ENCODE measurements at regions not wholly inside any gene's neighbourhood (a gene's known extent, or its start where the extent isn't known, plus 50 kb on each side); places are given as distances from the start of the nearest gene placed in this dataset.
A peak's percentile ranks its signal among the peaks of the same experiment; 100 is the strongest.
"Not testable (repeated sequence)": the region's sequence is repeated elsewhere in the genome, so short reads cannot be mapped to it uniquely, and the experiment has no call there.

DNA sequence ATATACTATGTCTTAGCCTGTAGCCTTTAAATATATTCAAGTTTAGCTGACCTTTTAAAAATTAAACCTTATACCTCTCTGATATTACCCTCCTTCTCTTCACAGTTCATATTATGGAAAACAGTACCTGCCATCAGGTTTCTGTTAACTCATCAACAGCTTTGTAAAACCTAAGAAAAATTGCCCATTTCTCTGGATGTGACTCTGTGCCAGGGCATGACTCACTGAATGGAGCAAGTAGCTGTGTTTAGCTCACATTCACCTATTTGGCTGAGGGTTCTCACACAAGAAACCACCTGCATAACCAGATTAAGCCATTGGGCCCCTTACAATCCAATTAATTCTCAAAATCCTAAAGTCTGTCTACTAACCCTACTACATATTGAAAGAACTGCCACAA is 678.8 kb upstream of the MARCKS start:
- no peak for DNase-seq

DNA sequence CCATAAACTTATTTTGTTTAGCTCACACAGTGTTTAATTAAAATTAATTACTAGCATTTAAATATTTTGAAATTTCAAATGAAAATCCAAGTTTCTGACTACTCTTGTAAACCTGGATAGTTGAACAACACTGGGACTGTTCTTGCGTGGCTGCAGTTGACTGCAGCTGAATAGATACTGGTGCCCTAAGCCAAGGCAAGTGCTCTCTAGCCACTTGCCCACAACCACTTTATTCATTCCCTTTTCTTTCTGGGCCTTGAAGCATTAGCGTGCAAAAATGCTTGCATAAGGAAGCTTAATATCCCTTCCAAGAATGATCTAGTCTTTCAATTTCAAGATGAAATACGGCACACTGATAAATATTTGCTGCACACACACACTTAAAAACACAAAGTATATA is 676.0 kb upstream of the MARCKS start:
- no peak for DNase-seq

DNA sequence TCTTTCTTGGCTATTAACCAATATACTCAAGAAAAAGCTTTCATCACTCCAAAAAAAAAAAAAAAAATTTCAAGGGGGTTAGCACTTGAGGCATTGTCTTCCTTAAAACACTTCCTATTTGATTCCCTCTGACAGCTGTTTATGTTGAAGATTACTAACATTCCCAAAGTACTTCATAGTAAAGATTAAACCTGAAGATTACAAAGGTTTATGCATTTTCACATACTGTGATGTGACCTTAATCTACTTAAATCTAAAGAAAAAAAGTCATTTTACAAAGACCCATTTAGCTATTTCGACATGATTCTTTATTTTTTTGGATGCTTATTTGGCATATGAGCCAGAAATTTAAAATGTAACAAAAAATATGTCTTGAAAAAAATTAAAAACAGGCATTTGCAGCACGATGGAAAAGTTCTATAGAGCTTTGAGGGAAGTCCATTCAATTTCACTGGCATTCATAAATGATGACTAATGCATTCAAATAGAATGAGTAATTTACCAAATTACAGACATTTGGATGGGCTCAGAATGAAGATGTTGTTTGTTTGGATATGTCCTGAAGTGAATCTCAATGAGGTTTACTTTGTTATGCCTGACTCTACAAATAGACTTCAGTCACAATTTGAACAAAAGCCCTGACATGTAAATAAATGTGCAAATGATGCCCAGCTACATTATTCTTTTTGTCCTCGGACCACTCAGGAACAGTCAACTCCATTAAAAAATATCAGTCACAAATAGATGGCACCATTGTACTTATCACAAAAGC is 674.6 kb upstream of the MARCKS start:
- no peak for DNase-seq

DNA sequence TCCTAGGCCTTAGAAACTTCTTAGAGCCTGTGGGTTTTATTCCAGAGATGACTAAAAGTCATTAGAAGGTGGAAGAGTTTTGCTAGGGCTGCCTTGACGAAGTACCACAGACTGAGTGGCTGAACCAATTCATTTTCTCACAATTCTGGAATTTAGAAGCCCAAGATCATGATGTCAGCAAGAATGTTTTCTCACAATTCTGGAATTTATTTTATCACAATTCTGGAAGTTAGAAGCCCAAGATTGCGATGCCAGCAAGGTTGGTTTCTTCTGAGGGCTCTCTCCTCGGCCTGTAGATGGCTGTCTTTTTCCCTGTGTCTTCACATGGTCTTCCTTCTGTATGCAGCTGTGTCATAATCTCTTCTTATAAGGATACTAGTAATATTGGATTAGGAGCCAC is 672.9 kb upstream of the MARCKS start:
- DNase-seq: no peak

DNA sequence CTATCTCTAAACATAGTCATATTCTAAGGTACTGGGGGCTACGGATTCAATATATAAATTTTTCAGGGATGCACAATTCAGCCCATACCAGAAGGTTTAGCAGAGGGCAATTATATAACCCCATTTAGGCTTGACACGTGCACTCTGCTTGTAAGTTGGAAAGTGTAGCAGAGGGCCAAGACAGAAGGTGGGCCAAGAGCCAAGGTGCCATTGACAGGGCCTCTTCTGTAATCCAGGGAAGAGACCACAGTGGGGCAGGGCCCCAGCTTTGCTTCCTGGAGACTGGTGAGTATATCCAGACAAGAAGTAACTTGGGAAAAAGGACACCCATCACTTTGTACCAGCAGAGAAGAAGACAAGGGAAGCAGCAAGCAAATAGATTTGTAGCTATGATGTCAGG is 672.4 kb upstream of the MARCKS start:
- peak; percentile 62 for DNase-seq

DNA sequence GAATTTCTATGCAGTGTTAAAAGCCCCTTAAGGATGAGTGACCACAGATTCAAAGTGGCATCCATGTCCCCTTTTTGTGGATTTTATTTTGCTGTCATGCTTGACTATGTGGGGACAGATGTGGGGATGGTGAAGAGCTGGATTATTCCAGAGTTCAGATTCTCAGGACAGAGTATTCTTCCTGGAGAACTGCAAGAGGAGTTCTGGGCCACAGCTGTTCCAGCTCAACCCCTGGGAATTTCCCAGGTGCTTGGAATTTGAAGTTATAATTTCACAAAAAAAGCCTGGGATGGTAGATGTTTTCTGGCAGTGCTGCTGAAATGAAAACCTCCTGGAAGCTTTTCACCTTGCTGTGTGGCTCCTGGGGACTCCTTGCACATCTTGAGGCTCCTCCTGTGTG is 671.8 kb upstream of the MARCKS start:
- no peak for DNase-seq

DNA sequence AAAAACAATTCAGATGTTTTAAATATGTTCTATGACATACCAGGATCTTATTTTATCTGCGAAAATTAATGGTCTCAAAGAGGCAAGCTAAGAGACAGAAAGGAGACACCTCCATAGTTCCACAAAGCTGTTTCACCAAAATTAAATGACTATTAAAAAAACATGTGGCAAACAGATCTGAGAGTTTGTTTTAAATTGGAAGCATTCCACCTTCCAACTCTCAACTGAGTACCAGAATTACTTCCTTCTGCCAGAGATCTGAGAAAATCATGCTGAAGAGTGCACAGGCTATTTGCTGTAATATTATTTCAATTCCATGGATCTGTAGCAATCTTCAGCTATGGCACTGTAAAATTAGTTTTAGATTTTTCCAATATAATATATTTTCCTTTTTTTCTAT is 669.5 kb upstream of the MARCKS start:
- no peak for DNase-seq

DNA sequence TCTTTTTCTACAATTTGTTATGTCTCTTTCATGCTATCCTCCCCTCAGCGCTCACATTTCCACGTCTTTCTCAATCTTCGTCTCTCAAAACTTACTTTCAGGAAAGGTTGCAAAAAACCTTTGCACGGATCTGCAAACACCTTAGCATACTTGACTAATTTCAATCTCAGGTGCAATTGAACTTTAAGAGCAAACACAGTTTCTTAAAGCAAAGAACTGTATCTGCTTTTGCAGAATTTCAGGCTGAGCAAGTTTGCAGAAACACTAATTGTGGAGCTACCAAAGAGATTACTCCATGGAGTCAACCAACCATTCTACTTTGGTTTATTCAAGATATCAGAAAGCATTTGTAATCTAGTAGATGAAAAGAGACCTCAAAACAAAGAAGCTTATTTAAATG is 668.2 kb upstream of the MARCKS start:
- no peak for DNase-seq

DNA sequence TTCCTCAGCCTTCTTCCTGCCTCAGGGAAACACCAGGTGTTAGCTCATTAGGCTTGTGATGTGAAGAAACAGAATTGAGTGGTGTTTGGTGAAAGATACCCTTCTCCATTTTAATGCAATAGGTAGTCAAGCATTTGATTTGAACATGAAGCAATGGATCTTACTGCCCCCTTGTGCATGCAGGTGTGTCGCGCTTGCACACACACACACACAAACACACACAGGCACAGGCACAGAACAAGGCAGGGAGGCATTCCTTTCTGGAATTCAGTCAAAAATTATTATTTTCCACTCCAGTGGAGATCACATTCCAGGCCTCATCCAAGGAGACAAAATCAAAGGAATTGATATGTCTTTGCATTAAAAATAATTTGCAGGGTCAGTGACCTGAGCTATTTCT is 667.0 kb upstream of the MARCKS start:
- DNase-seq: no peak

DNA sequence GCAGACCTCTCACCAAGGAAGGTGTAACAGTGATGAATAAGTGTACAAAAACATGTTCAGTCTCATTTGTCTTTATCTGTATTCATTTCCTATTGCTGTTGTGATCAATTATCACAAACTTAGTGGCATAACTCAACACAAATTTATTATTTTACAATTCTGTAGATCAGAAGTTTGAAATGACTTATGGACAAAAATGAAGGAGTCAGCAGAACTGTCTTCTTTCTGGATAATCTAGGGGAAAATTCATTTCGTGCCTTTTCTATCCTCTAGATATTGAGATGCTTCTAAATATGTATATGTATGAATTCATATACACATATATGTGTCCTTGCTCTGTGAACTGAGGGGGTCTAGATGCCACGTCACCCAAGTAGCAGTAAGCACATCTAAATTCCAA is 663.1 kb upstream of the MARCKS start:
- DNase-seq: no peak

DNA sequence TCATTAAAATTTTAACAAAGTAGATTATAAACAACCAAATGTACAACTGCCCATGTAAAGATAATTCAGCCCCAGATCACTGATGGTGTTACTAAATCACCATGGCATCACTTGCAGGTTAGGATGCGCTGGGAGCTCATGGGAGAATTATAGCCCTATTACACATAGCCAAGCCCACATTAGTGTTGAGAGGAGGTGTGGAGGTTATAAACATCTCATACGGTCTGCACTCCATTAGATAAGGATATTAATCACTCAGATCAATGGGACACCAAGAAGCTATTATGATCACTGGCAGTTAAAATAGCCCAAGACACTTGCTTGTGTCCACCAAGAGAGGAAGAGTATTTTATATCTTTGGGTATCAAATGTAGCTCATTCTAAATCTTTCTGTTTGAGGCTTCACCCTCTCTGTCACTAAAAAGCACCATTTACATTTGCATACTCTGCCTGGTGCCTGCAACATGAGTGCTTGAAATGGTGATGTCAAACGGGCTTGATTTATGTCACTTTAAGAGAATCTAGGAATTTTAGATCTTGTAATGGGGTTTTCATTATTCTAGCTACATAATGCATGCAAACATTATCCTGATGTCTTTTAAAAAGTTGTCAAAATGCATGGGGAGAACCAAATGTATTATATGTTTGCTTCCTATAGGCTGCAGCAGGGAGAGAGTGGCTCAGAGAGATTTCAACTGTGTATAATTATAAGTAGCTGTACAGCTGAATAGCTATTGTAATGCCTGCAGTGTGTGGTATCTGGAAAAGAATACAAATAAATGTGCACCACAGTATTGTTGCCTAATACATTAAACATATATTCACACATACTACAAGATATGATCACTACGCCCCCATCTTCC is 654.1 kb upstream of the MARCKS start:
- DNase-seq: no peak

DNA sequence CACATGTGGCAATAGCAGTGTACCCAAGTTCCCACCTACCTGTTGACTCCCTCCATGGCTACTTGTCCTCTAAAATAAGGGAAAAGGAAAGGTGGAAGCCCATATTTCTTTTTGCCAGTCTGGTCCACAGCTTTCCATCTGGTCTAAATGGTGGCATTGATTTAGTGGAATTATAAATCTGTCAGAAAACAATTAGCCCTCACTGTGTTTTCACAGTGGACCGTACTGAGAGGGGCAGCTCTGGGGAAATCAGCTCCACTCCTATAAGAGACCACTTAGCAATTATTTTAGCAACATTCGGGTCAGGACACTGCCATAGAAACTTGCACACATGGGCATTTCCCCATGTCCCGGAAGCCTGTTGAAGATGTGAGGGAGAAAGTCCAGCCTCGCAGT is 653.4 kb upstream of the MARCKS start:
- DNase-seq: no peak

DNA sequence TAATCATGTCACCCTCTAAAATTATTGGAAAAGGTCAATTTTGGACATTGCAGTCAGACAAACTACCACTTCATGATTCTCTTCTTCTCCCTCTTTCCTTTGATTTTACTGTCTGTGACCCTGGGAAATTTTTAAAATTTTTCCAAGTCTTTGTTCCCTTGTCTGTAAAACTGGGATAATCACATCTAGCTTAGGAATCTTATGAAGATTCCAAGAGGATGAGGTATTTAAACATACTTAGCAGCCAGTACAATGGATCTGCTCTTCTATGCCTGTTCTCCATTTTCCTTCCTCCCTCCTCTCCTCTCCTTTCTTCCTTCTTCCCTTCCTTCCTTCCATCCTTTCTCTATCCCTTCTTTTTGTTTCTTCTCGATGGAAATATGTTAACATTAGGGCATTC is 651.6 kb upstream of the MARCKS start:
- DNase-seq: no peak

DNA sequence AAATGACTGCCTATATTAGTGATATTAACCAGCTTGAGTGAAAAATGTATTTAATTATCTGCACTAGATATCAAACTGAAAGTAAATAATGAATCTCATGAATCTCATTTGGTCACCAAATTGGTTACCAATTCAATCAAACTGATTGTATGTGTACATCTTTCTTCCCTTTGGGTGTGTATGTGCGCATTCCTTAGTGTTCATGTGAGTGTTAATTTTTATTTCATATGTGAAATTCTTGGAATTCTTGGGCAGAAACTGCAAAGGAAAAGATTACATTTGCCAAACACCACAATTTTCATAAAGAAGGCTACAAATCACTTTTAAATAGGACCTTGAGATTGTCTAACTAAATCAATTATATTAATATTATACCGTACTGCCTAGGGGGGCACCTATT is 648.4 kb upstream of the MARCKS start:
- DNase-seq: no peak

DNA sequence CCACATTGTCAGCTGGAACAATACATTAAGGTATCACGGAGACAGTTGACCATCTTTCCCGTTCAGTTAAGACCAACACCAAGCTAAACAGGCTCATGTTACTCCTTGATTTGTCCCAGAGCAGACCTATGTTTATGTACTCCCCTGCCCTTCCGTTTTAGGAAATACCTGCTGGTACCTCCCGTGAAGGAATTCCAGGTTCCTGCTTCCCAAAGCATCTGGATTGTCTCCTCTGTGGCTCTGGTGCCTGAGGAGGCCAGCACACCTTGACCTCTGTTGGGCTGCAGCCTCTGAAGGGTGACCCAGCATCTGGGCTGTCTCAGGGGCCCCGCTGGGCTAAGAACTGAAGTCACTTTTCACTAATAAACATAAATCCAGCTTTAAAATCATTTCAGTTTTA is 647.8 kb upstream of the MARCKS start:
- no peak for DNase-seq

DNA sequence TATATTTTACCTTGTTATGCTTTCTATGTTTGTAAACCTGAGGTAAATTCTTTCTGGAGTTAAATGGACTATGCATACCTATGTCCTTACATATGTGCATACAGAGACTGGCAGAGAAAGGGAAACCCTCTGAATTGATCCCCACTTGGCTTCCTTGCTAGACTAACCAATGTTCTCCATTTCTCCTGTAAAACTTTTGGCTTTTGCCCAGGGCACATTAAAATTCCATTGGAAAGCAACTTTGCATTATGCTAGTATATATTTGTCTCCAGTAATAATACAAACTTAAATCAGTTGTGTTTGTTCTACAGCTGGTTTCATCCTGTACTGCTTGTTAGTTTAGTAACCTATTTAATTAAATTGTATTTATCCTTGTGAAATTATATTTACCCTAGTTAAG is 646.0 kb upstream of the MARCKS start:
- DNase-seq: no peak

DNA sequence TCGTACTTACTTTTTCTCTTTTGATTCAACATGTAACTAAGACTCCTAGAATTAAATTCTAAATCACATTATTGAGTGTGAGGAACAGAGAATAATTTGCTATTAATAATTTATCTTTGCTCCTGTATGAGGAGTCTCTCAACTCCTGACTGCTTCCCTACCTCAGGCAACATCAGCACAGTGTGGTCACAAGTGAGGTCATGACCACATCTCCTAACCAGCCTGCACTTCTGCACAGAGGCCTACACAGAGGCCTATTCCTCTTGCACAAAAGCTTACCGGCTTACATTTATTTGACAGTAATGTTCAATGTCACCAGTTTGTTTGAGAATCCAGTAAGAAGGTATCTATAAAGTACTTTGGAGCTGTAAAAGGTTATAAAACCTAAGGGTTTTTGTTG is 637.4 kb upstream of the MARCKS start:
- no peak for DNase-seq

DNA sequence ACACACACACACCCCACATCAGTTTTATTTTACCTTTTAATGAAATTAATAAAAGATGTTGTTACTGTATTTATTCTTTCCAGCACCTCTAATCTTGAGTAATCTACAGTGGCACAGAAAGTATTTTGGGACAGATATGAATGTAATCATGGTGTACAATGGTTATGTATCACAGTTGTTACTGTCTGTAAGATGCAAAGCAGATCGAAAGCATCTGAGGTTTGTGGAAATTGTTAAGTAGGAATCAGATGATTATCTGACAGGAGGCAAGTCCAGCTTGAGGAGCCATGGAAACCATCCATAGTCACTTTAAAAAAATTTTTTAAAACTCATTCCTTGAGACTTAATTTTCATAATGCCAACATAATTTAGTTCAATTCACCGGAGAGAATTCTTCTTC is 636.3 kb upstream of the MARCKS start:
- DNase-seq: no peak

DNA sequence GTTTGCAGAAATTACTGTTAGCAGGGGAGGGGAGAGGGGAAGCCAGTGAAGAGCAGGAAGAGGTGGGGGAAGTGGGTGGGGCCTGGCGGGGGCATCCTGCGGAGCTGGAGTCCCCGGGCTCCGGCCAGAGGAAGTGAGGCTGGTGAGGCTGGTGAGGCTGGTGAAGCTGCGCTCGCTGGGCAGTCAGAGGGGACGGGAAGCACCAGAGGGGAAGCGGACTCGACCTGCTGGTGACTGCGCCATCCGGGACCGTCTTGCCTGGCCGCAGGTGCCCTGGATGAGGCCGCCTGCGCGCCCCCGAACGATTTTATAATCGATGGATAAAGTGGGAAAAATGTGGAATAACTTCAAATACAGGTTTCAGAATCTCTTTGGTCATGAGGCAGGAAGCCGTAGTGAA is 635.3 kb upstream of the MARCKS start:
- DNase-seq: no peak

DNA sequence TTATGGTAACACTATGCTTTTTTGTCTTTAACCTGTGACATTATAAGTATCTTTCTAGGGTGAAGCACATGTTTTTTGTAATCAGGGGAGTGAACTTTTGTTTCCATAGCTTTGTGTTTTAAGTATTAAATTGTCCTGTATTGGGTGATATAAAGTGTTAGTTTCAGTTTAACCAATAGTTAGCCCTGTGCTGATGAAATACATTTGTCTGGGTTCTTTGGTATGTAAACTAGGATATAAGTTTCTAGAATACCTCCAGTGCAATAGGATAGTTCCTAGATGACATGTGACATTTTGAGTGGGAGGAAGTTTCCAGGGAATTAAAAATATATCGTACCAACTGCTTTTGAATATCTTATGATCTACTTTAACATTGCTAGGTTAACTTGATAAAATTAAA is 611.0 kb upstream of the MARCKS start:
- no peak for DNase-seq

DNA sequence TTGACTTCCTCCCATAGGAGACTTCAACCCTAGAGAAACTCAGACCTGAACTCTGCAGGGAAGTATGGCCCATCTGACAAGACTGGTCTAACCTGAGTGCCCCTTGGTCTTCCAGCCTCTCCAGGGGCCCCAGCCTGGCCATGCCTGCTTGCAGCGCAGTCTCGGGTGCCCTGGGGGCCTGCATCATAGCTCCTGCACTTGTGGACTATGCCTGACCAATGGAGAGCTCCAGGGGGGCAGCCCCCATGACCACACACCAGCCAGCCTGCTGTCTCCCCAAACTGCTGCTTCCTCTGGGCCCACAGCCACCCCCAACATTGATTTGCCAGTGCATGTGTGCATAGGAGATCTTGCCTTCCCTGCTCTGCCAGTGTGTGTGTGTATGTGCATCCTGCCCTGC is 608.6 kb upstream of the MARCKS start:
- DNase-seq: no peak

DNA sequence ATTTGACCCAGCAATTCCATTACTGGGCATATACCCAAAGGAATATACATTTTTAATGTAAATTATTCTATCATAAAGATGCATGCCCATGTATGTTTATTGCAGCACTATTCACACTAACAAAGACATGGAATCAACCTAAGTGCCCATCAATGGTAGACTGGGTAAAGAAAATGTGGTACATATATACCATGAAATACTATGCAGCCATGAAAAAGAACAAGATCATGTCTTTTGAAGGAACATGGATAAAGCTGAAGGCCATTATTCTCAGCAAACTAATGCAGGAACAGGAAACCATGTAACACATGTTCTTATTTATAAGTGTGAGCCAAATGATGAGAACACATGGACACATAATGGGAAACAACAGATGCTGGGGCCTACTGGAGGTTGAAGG is 603.0 kb upstream of the MARCKS start:
- not testable (repeated sequence) for DNase-seq

DNA sequence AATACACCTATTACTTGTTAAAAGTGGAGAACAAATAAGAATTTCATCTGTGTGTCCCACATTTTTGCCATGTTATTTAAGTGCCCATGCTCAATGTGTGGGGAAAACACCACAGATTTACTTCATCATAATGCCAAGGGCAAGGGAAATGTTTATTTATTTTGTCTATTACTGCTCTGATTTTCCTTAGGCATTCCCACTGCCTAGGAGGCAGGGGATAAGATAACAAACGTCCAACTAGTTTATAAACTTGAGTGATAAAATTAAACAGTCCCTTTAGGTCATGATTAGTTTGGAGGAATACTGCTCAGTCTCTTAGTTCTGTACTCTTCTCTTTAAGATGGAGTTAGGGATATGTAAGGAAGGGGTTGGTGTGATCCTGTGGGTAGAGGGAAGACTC is 598.4 kb upstream of the MARCKS start:
- DNase-seq: no peak

DNA sequence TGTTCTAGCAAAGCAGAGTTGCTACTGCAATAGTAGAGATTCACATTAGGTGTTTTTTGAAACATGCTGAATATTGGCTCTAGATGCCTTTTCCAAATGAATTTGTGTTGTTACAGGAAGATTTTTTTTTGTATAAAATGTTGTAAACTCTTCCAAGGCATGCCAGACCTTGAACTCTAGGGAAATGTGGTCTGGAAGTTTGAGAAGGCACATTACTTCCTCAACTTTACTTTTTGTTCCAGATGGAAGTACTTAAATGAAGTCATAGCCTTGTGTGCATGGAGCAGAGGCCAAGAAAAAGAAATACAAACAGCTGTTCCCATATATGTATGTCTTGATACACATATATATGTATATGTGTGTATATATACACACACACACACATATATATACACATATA is 585.7 kb upstream of the MARCKS start:
- no peak for DNase-seq

DNA sequence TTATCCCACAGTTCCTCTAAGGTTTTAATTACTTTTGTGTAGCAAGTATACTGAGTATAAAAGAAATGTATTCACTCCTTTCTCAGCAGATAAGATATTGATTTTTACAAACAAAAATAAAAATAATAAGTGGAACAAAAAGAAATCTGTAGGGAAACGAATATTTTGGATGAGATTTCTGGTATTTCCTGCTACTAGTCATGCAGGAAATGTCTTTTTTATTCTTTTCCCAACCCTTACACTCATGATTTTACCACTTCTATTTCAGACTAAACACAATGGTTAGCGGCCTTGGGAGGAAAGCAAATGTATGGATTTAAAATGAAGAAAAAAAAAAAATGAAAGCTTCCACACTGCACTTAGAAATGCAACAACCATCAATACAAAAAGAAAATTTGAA is 580.5 kb upstream of the MARCKS start:
- no peak for DNase-seq

Data from DMS 273 treated with DMSO at 0.1 percent for 48 hours (cell line).